ENCODE measurements at regions not wholly inside any gene's neighbourhood (a gene's known extent, or its start where the extent isn't known, plus 50 kb on each side); places are given as distances from the start of the nearest gene placed in this dataset.

DNA sequence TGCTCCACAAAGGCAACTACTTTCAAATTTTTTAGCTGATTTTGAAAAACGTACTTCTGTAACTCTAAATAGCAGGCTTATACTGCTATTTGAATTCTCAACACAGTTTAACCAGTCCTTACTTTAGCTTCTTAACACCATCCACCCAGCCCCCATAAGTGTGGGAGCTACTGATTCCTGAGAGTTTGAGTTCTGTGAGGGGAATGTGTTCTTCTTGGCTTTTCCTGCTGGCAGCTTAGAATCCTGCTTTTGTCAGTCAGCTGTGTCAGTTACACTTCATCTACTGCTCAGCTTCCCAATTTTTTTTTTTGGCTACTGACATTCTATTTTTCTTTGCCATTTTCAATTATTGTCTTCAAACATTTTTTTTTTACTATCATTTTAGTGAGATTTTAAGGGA lies 440.4 kb downstream of the INSC start:
- Histone ChIP-seq H3K27me3 (replicated peaks; ENCODE audit: insufficient read depth) (no peaks in the 10 kb centered on the region), H3K36me3 (no peaks in the 10 kb centered on the region), H3K27ac (no peak overlapping the region), H3K4me1 (replicated peaks) (no peaks in the 10 kb centered on the region), H3K9me3 (no peaks in the 10 kb centered on the region), H3K4me3 (no peak overlapping the region)
- DNase-seq (ENCODE audit: low spot score) = no peak
- intact Hi-C loops (cut with DNase I) = no loop called here
- 73% methylated on average over 1 of the region's 1 CpG for WGBS
- TF ChIP-seq POLR2AphosphoS5 (IDR thresholded peaks at IDR 0.05) (no peak), POLR2A (IDR thresholded peaks at IDR 0.05) (no peak)
- TF ChIP-seq, protein P1, sequence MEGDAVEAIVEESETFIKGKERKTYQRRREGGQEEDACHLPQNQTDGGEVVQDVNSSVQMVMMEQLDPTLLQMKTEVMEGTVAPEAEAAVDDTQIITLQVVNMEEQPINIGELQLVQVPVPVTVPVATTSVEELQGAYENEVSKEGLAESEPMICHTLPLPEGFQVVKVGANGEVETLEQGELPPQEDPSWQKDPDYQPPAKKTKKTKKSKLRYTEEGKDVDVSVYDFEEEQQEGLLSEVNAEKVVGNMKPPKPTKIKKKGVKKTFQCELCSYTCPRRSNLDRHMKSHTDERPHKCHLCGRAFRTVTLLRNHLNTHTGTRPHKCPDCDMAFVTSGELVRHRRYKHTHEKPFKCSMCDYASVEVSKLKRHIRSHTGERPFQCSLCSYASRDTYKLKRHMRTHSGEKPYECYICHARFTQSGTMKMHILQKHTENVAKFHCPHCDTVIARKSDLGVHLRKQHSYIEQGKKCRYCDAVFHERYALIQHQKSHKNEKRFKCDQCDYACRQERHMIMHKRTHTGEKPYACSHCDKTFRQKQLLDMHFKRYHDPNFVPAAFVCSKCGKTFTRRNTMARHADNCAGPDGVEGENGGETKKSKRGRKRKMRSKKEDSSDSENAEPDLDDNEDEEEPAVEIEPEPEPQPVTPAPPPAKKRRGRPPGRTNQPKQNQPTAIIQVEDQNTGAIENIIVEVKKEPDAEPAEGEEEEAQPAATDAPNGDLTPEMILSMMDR (IDR thresholded peaks at IDR 0.05) = no peak

DNA sequence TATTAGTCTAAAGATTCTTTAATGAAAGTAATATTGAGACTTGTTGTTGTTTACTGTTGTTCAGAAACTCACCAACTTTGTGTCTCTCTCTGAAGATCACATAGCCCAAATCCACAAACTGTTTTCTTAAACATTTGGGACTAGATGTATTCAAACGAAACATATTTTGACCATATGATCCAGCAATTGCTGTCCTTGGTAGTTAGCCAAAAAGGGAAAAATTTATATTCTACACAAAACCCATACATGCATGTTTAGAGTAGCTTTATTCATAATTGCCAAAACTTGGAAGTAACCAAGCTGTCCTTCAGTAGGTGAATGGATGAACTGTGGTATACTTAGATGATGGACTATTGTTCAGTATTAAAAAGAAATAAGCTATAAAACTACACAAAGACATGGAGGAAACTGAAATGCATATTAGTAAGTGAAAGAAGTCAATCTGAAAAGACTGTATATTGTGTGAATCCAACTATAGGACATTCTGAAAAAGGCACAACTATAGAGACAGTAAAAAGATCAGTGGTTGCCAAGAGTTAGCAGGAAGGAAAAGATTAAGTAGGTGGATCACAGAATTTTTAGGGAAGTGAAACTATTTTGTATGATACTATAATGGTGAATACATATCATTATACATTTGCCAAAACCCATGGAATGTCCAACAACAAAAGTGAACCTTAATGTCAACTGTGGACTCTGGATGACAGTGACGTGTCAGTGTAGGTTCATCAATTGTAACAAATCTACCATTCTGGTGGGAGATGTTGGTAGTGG lies 442.9 kb downstream of the INSC start:
- WGBS = 76% methylated on average over 2 of the region's 2 CpGs
- Histone ChIP-seq H3K9me3 (no peaks in the 10 kb centered on the region), H3K4me1 (replicated peaks) (no peaks in the 10 kb centered on the region), H3K27me3 (replicated peaks; ENCODE audit: insufficient read depth) (no peaks in the 10 kb centered on the region), H3K36me3 (no peaks in the 10 kb centered on the region), H3K27ac (no peak overlapping the region), H3K4me3 (no peak overlapping the region)
- intact Hi-C loops (cut with DNase I) = no loop called here
- DNase-seq (ENCODE audit: low spot score) = no peak
- TF ChIP-seq POLR2AphosphoS5 (IDR thresholded peaks at IDR 0.05) = no peak
- TF ChIP-seq, protein P1 (IDR thresholded peaks at IDR 0.05) = no peak
- no peak for TF ChIP-seq POLR2A (IDR thresholded peaks at IDR 0.05)

DNA sequence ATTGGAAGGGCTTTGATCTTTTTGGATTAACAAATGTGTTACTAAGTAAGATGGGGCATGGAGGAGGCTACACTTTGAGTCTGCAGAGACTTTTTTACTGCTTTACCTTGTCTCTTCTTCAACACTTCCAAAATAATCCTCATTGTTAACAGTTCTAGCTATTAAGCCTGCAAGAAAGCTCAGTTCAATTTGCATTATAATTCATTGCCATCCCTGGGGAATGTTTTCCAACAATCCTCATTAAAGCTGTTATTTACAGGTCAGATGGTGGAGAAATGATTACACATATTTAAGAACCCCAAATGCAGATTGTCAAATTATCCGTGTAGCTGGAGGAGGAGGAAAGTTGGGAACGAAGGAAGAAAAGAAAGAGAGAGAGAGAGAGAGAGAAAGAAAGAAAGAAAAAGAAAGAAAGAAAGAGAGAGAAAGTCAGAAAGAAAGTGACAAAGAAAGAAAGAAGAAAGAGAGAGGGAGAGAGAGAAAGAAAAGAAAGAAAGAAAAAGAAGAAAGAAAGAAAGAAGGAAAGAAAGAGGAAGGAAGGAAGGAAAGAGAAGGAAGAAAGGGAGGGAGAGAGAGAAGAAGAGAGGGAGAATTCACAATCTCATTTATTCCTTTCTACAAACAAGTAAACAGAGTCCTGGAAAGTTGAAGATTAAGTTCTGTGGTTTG lies 443.9 kb downstream of the INSC start:
- Histone ChIP-seq H3K9me3 (no peaks in the 10 kb centered on the region), H3K27ac (no peak overlapping the region), H3K27me3 (replicated peaks; ENCODE audit: insufficient read depth) (no peaks in the 10 kb centered on the region), H3K4me3 (no peak overlapping the region), H3K36me3 (no peaks in the 10 kb centered on the region), H3K4me1 (replicated peaks) (no peaks in the 10 kb centered on the region)
- no peak for TF ChIP-seq POLR2A (IDR thresholded peaks at IDR 0.05)
- no peak for TF ChIP-seq POLR2AphosphoS5 (IDR thresholded peaks at IDR 0.05)
- TF ChIP-seq, protein P1 (IDR thresholded peaks at IDR 0.05) = no peak
- WGBS = 50% methylated on average over 2 of the region's 2 CpGs
- DNase-seq (ENCODE audit: low spot score) = no peak
- intact Hi-C loops (cut with DNase I) = no loop called here

DNA sequence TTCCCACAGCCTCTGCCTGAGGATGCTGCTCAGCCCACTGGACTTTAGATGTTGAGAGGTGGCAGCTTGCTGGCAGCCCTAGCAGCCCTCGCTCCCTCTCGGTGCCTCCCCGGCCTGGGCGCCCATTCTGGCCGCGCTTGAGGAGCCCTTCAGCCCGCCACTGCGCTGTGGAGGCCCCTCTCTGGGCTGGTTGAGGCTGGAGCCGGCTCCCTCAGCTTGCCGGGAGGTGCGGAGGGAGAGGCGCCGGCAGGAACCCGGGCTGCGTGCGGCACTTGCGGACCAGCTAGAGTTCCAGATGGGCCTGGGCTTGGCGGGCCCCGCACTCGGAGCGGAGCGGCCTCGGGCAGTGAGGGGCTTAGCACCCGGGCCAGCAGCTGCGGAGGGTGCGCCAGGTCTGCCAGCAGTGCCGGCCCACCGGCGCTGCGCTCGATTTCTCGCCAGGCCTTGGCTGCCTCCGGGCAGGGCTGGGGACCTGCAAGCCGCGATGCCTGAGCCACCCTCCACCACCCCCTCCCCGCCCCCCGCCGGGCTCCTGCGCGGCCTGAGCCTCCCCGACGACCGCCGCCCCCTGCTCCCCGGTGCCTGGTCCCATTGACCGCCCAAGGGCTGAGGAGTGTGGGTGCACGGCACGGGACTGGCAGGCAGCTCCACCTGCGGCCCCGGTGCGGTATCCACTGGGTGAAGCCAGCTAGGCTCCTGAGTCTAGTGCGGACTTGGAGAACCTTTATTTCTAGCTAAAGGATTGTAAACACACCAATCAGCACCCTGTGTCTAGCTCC lies 446.2 kb downstream of the INSC start:
- WGBS = 98% methylated on average over 52 of the region's 52 CpGs
- intact Hi-C loops (cut with DNase I) = no loop called here

More for the DNA sequence above, 446.2 kb downstream of the INSC start:
- H3K4me1 ChIP-seq (replicated peaks) = no peaks in the 10 kb centered on the region
- no peak overlapping the region for H3K4me3 ChIP-seq
- no peaks in the 10 kb centered on the region for H3K9me3 ChIP-seq
- TF ChIP-seq, protein P1 (IDR thresholded peaks at IDR 0.05) = no peak
- TF ChIP-seq POLR2AphosphoS5 (IDR thresholded peaks at IDR 0.05) (no peak), POLR2A (IDR thresholded peaks at IDR 0.05) (no peak)
- no peaks in the 10 kb centered on the region for H3K27me3 ChIP-seq (replicated peaks; ENCODE audit: insufficient read depth)
- no peak overlapping the region for H3K27ac ChIP-seq
- H3K36me3 ChIP-seq = no peaks in the 10 kb centered on the region
- DNase-seq (ENCODE audit: low spot score) = no peak
